ENCODE measurements at regions not wholly inside any gene's neighbourhood (a gene's known extent, or its start where the extent isn't known, plus 50 kb on each side); places are given as distances from the start of the nearest gene placed in this dataset.

DNA sequence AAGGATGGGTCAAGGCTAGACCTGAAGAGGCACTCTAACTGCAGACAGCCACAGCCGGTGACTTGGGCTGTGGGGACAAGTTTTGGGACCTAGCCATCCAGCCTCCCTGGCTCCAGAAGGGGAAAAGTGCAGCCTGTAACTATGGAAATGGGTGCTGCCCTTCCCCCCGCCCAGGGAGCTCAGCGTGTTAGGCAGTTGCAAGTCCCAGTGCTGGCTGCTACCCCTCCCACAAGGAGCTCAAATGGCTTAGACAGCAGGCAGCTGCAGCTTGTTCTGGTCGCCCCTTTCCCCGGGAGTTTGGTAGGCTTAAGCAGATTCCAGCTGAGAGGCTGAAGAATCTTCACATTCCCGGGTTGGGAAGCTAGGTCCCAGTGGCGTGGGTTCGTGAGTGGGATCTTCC lies 162.6 kb downstream of the FAM83B start:
- CTCF ChIA-PET = no interaction called here
- no peak overlapping the region for H3K27ac ChIP-seq
- no peak for DNase-seq (ENCODE audit: low spot score)

DNA sequence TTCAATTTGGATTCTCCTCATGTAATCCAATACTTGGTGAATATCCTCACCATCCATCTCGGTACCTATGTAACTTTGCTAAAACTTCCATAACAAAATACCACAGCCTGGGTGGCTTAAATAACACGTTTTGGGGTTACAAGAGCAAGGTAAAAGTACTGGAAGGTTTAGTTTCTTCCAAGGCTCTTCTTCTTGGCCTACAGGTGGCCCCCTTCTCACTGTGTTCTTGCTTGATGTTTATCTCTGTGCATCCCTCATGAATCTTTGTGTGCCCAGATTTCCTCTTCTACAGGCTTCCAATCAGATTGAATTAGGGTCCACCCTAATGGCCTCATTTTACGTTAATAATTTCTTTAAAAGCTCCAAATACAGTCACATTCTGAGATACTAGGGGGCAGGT lies 163.3 kb upstream of the HCRTR2 start:
- CTCF ChIA-PET = interaction anchor here (0.9 kb wide), 1 partner anchor 257 kb away, joined by 3 read pairs; no protein-coding TSS in a partner anchor
- POLR2A ChIA-PET (ENCODE audit: low non-redundant PET) = no interaction called here
- TF ChIP-seq, protein P1, sequence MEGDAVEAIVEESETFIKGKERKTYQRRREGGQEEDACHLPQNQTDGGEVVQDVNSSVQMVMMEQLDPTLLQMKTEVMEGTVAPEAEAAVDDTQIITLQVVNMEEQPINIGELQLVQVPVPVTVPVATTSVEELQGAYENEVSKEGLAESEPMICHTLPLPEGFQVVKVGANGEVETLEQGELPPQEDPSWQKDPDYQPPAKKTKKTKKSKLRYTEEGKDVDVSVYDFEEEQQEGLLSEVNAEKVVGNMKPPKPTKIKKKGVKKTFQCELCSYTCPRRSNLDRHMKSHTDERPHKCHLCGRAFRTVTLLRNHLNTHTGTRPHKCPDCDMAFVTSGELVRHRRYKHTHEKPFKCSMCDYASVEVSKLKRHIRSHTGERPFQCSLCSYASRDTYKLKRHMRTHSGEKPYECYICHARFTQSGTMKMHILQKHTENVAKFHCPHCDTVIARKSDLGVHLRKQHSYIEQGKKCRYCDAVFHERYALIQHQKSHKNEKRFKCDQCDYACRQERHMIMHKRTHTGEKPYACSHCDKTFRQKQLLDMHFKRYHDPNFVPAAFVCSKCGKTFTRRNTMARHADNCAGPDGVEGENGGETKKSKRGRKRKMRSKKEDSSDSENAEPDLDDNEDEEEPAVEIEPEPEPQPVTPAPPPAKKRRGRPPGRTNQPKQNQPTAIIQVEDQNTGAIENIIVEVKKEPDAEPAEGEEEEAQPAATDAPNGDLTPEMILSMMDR (conservative IDR thresholded peaks at IDR 0.05; ENCODE audit: low read depth) = no peak
- no peak for DNase-seq (ENCODE audit: low spot score)
- H3K27ac ChIP-seq = no peak overlapping the region

More for the DNA sequence above, 162.6 kb downstream of the FAM83B start:
- POLR2A ChIA-PET (ENCODE audit: low non-redundant PET) = no interaction called here
- TF ChIP-seq, protein P1 (conservative IDR thresholded peaks at IDR 0.05; ENCODE audit: low read depth) = no peak

DNA sequence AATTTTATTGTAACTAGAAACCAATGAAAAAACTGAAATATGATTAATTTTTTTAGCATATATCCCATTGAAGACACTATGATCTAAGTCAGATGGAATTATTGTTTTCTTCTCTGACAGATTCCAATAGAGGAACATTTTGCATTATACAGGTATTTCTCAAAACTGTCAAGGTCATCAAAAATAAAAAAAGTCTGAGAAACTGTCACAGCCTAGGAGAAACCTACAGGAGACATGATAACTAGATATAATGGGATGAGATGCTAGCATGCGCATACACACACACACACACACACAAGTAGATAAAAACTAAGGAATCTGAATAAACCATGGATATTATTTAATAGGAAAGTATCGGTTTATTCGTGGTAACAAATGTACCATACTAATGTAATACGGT lies 161.9 kb upstream of the HCRTR2 start:
- no peak overlapping the region for H3K27ac ChIP-seq
- TF ChIP-seq, protein P1 (conservative IDR thresholded peaks at IDR 0.05; ENCODE audit: low read depth) = no peak
- no peak for DNase-seq (ENCODE audit: low spot score)
- CTCF ChIA-PET = no interaction called here
- POLR2A ChIA-PET (ENCODE audit: low non-redundant PET) = no interaction called here

DNA sequence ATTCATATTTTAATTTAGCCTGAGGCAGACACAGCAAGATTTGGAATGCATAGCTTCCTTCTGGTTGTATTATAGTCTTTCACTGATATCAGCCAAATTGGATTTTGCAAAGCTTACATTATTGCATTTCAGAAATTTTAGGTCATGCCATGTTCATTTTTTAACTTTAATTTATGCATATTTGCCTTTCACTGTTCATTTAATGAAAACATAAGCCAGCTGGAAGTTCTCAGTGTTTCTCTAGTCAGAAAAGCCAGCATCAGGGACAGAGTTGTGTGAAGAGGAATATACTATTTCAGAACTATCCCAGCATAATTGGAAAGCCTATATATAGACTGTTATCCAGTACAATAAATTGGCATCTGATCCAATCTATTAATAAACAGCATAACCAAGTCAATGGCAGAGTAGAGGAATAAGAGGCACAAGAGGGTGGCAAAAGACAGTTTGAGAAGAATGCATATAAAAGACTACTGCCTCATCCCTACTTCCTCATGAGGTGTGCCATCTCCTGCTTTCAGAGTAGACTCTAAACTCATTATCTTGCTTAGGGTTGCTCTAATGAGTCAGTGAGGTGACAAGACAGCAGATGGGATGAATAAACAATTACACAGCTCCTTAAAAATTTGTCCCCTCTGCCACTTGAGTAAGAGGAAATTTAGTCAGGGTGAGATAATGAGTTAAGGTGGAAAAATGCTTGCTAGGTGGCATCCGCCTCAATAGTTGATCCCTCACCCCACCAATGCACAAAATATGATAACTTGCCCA lies 159.8 kb upstream of the HCRTR2 start:
- ChIA-PET POLR2A (ENCODE audit: low non-redundant PET) (no interaction called here), CTCF (no interaction called here)
- TF ChIP-seq, protein P1 (conservative IDR thresholded peaks at IDR 0.05; ENCODE audit: low read depth) = no peak
- DNase-seq (ENCODE audit: low spot score) = no peak
- no peak overlapping the region for H3K27ac ChIP-seq

DNA sequence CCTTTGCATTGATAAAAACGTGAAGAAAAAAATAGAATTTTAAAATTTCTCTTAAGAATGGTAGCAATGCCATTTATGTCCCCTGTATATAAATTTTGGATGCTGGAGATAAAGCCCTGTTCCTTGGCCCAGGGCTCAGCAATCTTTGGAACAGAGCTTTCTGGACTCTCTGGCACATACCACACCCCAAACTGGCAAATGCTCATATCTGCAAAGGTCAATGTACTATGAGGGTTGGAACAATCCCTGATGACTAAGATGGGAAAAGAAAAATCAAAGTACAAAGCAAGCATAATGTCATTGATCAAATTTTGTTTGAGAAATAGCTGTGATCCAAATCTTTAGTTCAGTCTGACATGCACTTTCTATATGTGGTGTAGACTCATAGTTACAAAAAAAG lies 158.1 kb upstream of the HCRTR2 start:
- CTCF ChIA-PET = interaction anchor here (0.6 kb wide), 1 partner anchor 176 kb away, joined by 3 read pairs; no protein-coding TSS in a partner anchor
- no peak overlapping the region for H3K27ac ChIP-seq
- DNase-seq (ENCODE audit: low spot score) = no peak
- POLR2A ChIA-PET (ENCODE audit: low non-redundant PET) = no interaction called here
- TF ChIP-seq, protein P1 (conservative IDR thresholded peaks at IDR 0.05; ENCODE audit: low read depth) = no peak

DNA sequence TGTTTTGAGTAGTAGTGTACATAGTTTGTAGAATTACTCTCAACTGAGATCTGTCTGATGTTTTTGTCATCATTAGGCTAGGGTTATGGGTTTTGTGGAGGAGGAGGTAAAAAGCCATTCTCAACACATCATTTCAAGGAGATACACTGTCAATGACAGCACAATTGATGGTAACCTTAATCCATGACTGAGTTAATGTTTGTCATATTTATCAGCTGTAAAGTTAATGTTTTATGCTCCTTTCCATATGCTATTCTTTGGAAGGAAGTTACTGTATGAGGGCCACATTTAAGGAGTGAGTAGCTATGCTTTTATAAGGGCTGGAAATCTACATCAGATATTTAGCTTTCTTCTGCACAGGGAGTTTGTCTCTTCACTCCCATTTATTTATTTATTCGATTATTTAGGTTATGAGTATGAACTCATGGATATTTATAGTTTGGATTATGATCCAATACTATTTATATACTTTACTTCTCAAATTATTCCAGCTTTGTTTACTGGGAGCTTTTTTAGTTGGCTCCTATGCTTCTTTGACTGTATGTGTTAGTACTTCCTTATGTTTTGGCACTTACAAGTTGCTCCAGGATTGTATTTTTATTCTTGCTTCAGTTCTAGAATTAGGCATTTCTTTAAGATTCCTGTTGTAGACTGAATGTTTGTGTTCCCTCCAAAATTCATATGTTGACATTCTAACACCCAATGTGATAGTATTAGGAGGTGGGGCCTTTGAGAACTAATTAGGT lies 156.6 kb upstream of the HCRTR2 start:
- no peak for DNase-seq (ENCODE audit: low spot score)
- ChIA-PET CTCF (no interaction called here), POLR2A (ENCODE audit: low non-redundant PET) (no interaction called here)
- no peak overlapping the region for H3K27ac ChIP-seq
- TF ChIP-seq, protein P1 (conservative IDR thresholded peaks at IDR 0.05; ENCODE audit: low read depth) = no peak
